GM12865 (cell line): ENCODE measurements at regions not wholly inside any gene's neighbourhood (a gene's known extent, or its start where the extent isn't known, plus 50 kb on each side); places are given as distances from the start of the nearest gene placed in this dataset.

Source experiments
- DNase-seq: peaks from one replicate; pipeline ENCODE4 v3.0.0; 2010; ENCODE audit warnings: low read depth
- H3K4me3 ChIP-seq: 2 replicates; pipeline ENCODE4 v1.5.1; 2011; ENCODE audit warnings: mild to moderate bottlenecking, low read depth, low read length, control low read depth
- CTCF ChIP-seq: IDR thresholded peaks from 2 replicates; pipeline ENCODE4 v1.5.1; 2011; ENCODE audit warnings: low read length, control low read depth, low read depth, inconsistent platforms; ENCODE audit not compliant: insufficient read depth; ENCODE audit errors: missing control alignments

- H3K4me3 ChIP-seq: no peak overlapping the region
- TF ChIP-seq CTCF: no peak
Measured at GRCh38 chr4:36394352-36394903, 113.0 kb downstream of the DTHD1 start.

GRCh38 chr4:36399762-36400353, 118.4 kb downstream of the DTHD1 start:
- peak; percentile 57 for DNase-seq

More at GRCh38 chr4:36394352-36394903, 113.0 kb downstream of the DTHD1 start:
- peak; percentile 77 for DNase-seq

GRCh38 chr4:36402008-36402758, 120.8 kb downstream of the DTHD1 start:
- no peak overlapping the region for H3K4me3 ChIP-seq
- no peak for DNase-seq
- no peak for TF ChIP-seq CTCF

More at GRCh38 chr4:36399762-36400353, 118.4 kb downstream of the DTHD1 start:
- TF ChIP-seq CTCF: peak; percentile 69
- no peak overlapping the region for H3K4me3 ChIP-seq

- no peak overlapping the region for H3K4me3 ChIP-seq
- no peak for DNase-seq
- TF ChIP-seq CTCF: no peak
Measured at GRCh38 chr4:36411338-36411737, 129.9 kb downstream of the DTHD1 start.

GRCh38 chr4:36414248-36414647, 132.8 kb downstream of the DTHD1 start:
- TF ChIP-seq CTCF: peak; percentile 29
- H3K4me3 ChIP-seq: no peak overlapping the region
- DNase-seq: peak; percentile 24

- no peak for TF ChIP-seq CTCF
- H3K4me3 ChIP-seq: no peak overlapping the region
- DNase-seq: no peak
Measured at GRCh38 chr4:36417146-36417545, 135.7 kb downstream of the DTHD1 start.
